ENCODE measurements at regions not wholly inside any gene's neighbourhood (a gene's known extent, or its start where the extent isn't known, plus 50 kb on each side); places are given as distances from the start of the nearest gene placed in this dataset.

DNA sequence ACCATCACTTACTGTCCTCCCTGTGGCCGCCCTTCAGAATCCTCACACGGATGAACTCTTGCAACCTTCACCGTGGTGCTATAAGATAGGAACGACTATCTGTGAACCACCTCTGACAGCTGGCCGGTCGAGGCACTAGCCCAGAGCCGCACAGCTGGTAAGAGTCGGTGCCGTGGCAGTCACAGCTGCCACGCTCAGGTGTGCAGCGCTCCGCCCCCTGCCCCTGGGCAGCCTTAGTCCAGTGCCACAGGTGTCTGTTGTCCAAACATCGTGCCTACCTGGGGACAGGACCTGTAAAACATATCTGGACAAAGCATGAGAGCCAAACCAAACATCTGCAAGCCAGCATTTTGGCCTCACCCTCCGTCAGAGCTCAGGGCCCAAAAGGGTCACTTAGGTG is 55.3 kb upstream of the SALL3 start:
- Mint-ChIP-seq H3K27me3 (peaks cover 5% of the 10 kb centered on the region), H3K4me1 (no peaks in the 10 kb centered on the region), H3K9me3 (no peaks in the 10 kb centered on the region), H3K27ac (no peak overlapping the region), H3K36me3 (ENCODE audit: low read depth) (no peaks in the 10 kb centered on the region), H3K4me3 (no peak overlapping the region)
- no peak for ATAC-seq (replicated peaks)

DNA sequence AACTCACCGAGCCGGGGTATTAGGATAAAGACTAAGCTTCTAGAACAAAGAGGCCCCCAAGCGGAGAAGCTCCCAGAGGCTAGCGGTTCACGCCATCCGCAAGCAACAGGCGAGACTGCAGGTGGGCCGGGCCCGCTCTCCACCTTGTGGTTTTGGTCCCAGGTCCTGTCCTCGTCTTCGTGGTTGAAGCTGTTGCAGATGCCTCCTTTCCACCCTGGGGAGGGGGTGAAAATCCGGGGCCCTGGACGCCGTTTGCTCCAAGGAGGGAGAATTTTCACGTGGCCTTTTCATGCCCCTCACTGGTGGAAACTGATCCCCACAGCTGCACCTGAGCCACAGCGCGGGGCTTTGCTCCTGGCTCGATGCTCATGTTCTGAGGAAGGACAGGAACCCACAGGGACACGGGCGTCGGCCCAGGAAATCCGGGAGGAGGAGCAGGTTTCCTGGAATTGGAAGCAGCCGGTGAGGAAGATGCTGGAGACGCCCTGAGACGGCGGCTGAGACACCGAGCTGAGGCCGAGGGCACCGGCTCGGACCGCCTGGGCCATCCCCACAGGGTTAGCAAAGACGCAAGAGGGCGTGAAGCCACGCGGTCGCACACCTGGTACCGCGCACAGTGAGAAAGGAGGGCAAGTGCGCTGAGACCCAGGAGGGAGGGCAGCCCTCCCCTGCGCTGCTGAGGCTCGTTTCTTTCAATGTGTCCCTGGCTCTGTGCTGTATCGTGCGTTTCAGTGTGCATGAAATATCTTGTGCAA is 54.7 kb upstream of the SALL3 start:
- no peaks in the 10 kb centered on the region for H3K4me1 Mint-ChIP-seq
- H3K27me3 Mint-ChIP-seq: peaks cover 5% of the 10 kb centered on the region
- no peak for ATAC-seq (replicated peaks)
- H3K4me3 Mint-ChIP-seq: no peak overlapping the region
- H3K36me3 Mint-ChIP-seq (ENCODE audit: low read depth): no peaks in the 10 kb centered on the region
- H3K27ac Mint-ChIP-seq: no peak overlapping the region
- no peaks in the 10 kb centered on the region for H3K9me3 Mint-ChIP-seq

DNA sequence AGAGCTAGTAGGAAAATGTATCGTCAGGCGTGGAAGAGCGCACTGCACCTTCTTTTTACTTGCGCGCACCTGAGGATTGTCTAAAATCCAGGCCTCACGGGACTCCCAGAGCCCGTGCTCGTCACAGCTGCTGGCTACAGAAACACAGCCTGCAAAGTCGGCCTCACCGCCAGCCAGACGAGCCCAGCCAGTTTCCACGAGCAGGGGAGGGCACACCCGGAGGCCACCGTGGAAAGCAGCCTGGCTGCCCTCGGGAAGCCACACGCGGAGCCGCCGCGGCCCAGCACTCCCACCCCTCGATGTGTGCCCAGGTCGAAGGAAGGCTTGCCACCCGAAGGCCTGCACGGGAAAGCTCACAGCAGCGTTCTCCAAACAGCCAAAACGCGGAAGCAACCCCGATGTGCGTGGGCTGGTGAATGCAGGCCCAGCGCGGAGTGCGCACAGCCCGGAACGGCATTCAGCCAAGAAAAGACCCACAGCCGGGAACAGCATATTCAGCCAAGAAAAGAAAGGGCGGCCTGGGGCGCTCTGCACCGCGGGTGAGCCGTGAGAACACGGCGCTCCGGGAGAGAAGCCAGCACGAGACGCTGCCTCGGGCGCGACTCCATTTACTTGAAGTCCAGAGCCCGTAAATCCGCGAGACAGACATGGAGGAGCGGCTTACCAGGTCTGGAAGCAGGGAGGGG is 53.9 kb upstream of the SALL3 start:
- no peaks in the 10 kb centered on the region for H3K9me3 Mint-ChIP-seq
- no peaks in the 10 kb centered on the region for H3K4me1 Mint-ChIP-seq
- no peak overlapping the region for H3K4me3 Mint-ChIP-seq
- H3K27me3 Mint-ChIP-seq: peaks cover 5% of the 10 kb centered on the region
- no peak for ATAC-seq (replicated peaks)
- H3K27ac Mint-ChIP-seq: no peak overlapping the region
- no peaks in the 10 kb centered on the region for H3K36me3 Mint-ChIP-seq (ENCODE audit: low read depth)

DNA sequence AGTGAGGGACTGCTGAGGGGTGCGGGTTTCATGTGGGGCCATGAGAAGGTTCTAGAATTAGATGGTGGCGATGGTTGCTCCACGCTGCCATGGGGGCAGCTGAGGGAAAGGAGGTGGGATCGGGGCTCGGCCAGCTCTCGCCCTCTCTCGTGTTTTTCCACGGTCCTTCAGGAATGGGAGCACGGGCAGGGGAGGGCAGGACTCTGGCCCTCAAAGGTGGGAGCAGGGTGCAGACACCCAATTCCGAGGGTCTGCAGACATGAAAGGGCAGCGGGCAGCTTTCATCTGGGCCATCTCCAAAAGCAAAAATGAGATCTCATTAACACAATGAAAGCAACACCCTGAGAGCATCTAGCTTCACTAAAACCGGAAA is 53.4 kb upstream of the SALL3 start:
- Mint-ChIP-seq H3K9me3 (no peaks in the 10 kb centered on the region), H3K27ac (no peak overlapping the region), H3K4me1 (no peaks in the 10 kb centered on the region), H3K27me3 (peaks cover 5% of the 10 kb centered on the region), H3K36me3 (ENCODE audit: low read depth) (no peaks in the 10 kb centered on the region), H3K4me3 (no peak overlapping the region)
- no peak for ATAC-seq (replicated peaks)

DNA sequence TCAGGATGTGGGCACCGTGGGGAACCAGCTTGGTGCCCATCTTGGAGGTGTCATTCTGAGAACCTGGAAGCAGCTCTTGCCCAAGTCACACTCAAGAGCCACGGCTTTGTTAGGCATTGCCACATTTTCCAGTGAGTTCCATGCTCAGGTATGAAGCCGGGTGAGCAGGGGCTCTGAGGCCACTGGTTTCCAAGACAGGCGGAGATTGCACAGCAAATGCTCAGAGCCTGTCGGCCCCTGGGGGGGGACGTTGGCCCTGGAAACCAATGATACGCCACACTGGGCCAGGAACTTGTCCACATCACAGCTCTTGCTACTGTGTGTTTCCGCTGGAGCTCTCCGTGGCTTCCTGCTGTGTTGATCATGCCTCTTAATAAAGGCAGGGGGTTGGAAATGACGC is 52.5 kb upstream of the SALL3 start:
- Mint-ChIP-seq H3K9me3 (no peaks in the 10 kb centered on the region), H3K4me3 (no peak overlapping the region), H3K36me3 (ENCODE audit: low read depth) (no peaks in the 10 kb centered on the region)

DNA sequence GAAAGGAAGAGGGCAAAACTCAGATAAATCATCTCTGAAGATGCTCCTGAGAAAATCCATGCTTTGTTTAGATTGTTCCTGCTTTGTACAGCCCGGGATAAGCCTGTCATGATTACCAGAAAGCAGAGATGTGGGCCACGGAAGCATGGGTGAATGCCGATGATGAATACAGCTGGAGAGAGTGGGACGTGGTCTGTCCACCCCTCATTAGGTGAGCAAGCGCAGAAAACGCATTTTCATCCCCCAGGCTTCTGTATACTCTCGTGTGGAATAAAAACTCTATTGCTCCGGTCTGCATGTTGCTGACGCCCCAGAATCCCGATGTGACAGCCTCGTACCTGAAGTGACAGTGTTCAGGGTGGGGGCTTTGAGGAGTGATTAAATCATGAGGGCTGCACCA is 52.0 kb upstream of the SALL3 start:
- Mint-ChIP-seq H3K27me3 (peaks cover 5% of the 10 kb centered on the region), H3K27ac (no peak overlapping the region), H3K4me1 (no peaks in the 10 kb centered on the region), H3K36me3 (ENCODE audit: low read depth) (no peaks in the 10 kb centered on the region), H3K4me3 (no peak overlapping the region), H3K9me3 (no peaks in the 10 kb centered on the region)
- no peak for ATAC-seq (replicated peaks)

More for the DNA sequence above, 52.5 kb upstream of the SALL3 start:
- Mint-ChIP-seq H3K27ac (no peak overlapping the region), H3K27me3 (peaks cover 5% of the 10 kb centered on the region), H3K4me1 (no peaks in the 10 kb centered on the region)
- ATAC-seq (replicated peaks): no peak

DNA sequence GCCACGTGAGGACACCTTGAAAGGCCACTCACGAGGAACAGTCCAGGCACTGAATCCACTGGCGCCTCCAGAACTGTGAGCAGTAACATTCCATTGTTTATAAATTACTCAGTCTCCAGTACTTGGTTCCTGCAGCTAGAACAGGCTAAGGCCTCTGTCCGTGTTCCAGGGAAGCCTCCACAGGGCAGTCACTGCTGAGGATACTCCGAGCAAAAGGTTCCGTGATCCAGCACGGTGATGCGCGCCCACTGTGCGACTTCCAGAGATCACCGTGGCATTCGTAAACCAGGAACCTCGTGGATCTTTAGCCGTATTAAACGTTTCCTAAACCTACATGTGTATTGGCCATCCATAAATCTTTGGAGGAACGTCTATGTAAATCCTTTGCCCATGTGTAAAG is 51.5 kb upstream of the SALL3 start:
- ATAC-seq (replicated peaks): no peak
- Mint-ChIP-seq H3K4me3 (no peak overlapping the region), H3K4me1 (no peaks in the 10 kb centered on the region), H3K27me3 (peaks cover 5% of the 10 kb centered on the region), H3K36me3 (ENCODE audit: low read depth) (no peaks in the 10 kb centered on the region), H3K9me3 (no peaks in the 10 kb centered on the region), H3K27ac (no peak overlapping the region)

DNA sequence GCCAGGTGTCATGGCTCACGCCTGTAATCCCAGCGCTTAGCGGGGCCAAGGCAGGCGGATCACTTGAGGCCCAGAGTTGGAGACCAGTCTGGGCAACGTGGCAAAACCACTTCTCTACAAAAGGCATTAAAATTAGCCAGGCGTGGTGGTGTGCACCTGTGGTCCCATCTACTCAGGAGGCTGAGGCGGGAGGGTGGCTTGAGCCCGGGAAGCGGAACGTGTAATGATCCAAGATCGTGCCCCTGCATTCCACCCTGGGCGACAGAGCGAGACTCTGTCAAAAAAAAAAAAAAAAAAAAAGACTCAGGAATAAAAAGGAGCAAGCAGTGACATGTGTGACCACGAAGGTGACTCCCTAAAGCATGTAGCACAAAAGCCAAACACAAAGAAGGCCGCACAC is 50.1 kb upstream of the SALL3 start:
- no peaks in the 10 kb centered on the region for H3K4me1 Mint-ChIP-seq
- ATAC-seq (replicated peaks): no peak
- no peaks in the 10 kb centered on the region for H3K9me3 Mint-ChIP-seq
- no peak overlapping the region for H3K27ac Mint-ChIP-seq
- H3K36me3 Mint-ChIP-seq (ENCODE audit: low read depth): no peaks in the 10 kb centered on the region
- no peak overlapping the region for H3K4me3 Mint-ChIP-seq
- H3K27me3 Mint-ChIP-seq: peaks cover 5% of the 10 kb centered on the region

Measured in activated T-helper 17 cell treated with anti-CD3 and anti-CD28 coated beads, Interleukin-2, amount 50 U/mL, for 72 hours (primary cell).